HL-60 (cell line): ENCODE measurements at regions not wholly inside any gene's neighbourhood (a gene's known extent, or its start where the extent isn't known, plus 50 kb on each side); places are given as distances from the start of the nearest gene placed in this dataset.

Source experiments
- POLR2AphosphoS5 ChIP-seq: IDR thresholded peaks from 2 replicates; pipeline ENCODE4 v1.6.1; 2012; ENCODE audit warnings: low read depth
- SPI1 ChIP-seq: IDR thresholded peaks from 2 replicates; pipeline ENCODE4 v1.6.1; 2012; ENCODE audit warnings: low read depth, mild to moderate bottlenecking, borderline replicate concordance

- TF ChIP-seq POLR2AphosphoS5 (no peak), SPI1 (no peak)
Measured at GRCh38 chr21:36235058-36235582, 78.5 kb downstream of the DOP1B start.
